AG04450 (cell line): ENCODE measurements at regions not wholly inside any gene's neighbourhood (a gene's known extent, or its start where the extent isn't known, plus 50 kb on each side); places are given as distances from the start of the nearest gene placed in this dataset.

Experiments used
- CTCF ChIA-PET: fragments of 300-600, 350-600 bp; formaldehyde crosslinking; extraction: SDS; loops from one replicate; lab custom pipeline; 2022; ENCODE audit warnings: antibody characterized with exemption, inconsistent platforms; lab: Charles Lee
- POLR2A ChIA-PET: fragments of 350-600 bp; formaldehyde crosslinking; extraction: SDS; loops from one replicate; lab custom pipeline; 2021; ENCODE audit warnings: antibody characterized with exemption, inconsistent platforms; lab: Yijun Ruan, JAX
- DNase-seq: peaks from one replicate; pipeline ENCODE4 v3.0.0-alpha.2; 2011; ENCODE audit warnings: low read depth, low spot score
- H3K27ac ChIP-seq: one replicate; pipeline ENCODE4 v1.5.1; 2012; ENCODE audit warnings: low read depth, low read length, control low read depth
- H3K27me3 ChIP-seq: one replicate; pipeline ENCODE4 v1.6.0; 2012; ENCODE audit warnings: low read length; ENCODE audit not compliant: control insufficient read depth, insufficient read depth
- H3K4me3 ChIP-seq: 2 replicates; pipeline ENCODE4 v1.5.1; 2011; ENCODE audit warnings: mild to moderate bottlenecking, low read depth, low read length, control low read depth
- H3K9me3 ChIP-seq: 2 replicates; pipeline ENCODE4 v1.5.1; 2012; ENCODE audit warnings: low read length; ENCODE audit not compliant: control insufficient read depth, insufficient read depth
- TF ChIP-seq, protein P1 (sequence below): IDR thresholded peaks from 2 replicates; pipeline ENCODE4 v1.5.1; 2011; ENCODE audit warnings: low read depth, low read length, control low read depth, inconsistent platforms

DNA sequence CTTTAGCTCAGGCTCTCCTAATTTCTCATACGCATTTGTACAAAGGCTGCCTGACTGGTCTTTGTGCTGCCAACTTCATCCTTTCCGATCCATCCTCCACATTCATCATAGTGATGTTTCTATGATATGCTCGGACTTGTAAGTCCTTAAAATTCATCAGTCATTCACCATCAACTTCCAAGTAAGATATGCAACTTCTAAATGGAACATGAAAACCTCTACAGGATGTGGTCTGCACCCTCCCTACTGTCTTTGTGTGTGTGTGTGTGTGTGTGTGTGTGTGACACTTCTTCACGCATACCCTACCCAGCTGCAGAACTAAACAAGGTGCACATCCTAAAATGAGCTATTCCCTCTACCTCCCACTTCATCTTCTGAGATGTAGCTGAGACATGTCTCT lies 397.9 kb upstream of the NR5A2 start:
- ChIA-PET POLR2A (no interaction called here), CTCF (interaction anchor here (0.5 kb wide), 1 partner anchor 1174 kb away, joined by 3 read pairs; no protein-coding TSS in a partner anchor)

DNA sequence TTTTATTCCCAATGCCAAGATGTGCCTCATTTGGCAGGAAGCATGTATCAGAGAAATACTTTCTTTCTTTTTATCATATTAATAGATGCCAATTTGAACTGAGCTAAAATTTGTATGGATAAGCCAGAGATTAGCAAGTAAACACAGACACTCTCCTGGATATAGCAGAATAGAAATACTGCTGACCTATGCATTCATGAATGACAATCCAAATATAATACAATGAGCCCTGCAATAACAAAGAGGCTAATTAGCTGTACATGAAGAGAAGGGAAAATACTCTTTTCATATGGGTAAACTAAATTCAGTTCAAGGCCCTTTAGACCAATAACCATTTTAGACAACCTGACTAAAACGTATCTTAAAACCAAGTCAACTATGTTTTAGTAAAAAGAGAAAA lies 388.1 kb upstream of the NR5A2 start:
- DNase-seq, result no peak
- CTCF ChIA-PET, result no interaction called here
- POLR2A ChIA-PET, result no interaction called here

More for the DNA sequence above, 397.9 kb upstream of the NR5A2 start:
- H3K9me3 ChIP-seq, result no peaks in the 10 kb centered on the region
- H3K27me3 ChIP-seq, result peaks cover 5% of the 10 kb centered on the region
- no peak overlapping the region for H3K27ac ChIP-seq
- TF ChIP-seq, protein P1, sequence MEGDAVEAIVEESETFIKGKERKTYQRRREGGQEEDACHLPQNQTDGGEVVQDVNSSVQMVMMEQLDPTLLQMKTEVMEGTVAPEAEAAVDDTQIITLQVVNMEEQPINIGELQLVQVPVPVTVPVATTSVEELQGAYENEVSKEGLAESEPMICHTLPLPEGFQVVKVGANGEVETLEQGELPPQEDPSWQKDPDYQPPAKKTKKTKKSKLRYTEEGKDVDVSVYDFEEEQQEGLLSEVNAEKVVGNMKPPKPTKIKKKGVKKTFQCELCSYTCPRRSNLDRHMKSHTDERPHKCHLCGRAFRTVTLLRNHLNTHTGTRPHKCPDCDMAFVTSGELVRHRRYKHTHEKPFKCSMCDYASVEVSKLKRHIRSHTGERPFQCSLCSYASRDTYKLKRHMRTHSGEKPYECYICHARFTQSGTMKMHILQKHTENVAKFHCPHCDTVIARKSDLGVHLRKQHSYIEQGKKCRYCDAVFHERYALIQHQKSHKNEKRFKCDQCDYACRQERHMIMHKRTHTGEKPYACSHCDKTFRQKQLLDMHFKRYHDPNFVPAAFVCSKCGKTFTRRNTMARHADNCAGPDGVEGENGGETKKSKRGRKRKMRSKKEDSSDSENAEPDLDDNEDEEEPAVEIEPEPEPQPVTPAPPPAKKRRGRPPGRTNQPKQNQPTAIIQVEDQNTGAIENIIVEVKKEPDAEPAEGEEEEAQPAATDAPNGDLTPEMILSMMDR, result no peak
- no peak overlapping the region for H3K4me3 ChIP-seq
- DNase-seq, result no peak

DNA sequence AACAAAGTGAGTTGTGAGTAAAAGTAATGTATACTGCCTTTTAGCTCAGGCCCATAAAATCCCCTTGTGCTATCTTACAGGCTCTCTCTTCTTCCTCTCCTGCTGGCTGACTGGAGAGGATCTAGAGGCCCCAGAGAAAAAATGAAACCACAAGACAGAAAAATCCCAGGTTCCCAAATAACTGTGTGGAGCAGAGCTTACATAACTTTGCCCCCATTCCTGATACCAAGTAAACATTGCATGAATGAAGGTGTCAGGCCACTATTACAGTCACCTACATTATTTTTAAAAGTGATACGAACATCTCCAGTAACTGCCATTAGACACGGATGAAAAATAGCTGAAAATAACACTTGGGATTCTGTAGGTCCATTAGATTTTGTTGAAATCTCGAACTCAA lies 386.0 kb upstream of the NR5A2 start:
- CTCF ChIA-PET, result no interaction called here
- Histone ChIP-seq H3K27me3 (no peaks in the 10 kb centered on the region), H3K4me3 (no peak overlapping the region), H3K27ac (no peak overlapping the region), H3K9me3 (no peaks in the 10 kb centered on the region)
- no peak for DNase-seq
- TF ChIP-seq, protein P1, result no peak
- POLR2A ChIA-PET, result no interaction called here

More for the DNA sequence above, 388.1 kb upstream of the NR5A2 start:
- Histone ChIP-seq H3K9me3 (no peaks in the 10 kb centered on the region), H3K27me3 (no peaks in the 10 kb centered on the region), H3K4me3 (no peak overlapping the region), H3K27ac (no peak overlapping the region)
- TF ChIP-seq, protein P1, result no peak

DNA sequence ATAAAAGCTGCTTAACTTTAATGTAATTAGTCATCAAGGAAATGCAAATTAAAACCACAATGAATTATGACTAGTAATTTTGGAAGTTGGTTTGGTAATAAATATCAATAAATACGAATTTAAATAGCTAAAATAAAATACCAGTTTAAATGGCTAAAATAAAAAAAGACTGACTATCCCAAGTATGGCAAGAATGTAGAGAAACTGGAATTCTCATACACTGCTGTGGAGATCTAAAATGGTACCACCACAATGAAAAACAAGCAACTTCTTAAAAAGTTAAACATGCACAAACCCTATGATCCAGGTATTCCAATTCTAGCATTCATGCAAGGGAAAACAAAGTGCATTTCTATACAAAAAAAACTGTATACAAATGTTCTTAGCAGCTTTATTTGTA lies 382.6 kb upstream of the NR5A2 start:
- H3K4me3 ChIP-seq, result no peak overlapping the region
- H3K27ac ChIP-seq, result no peak overlapping the region
- no peaks in the 10 kb centered on the region for H3K27me3 ChIP-seq
- ChIA-PET CTCF (no interaction called here), POLR2A (no interaction called here)
- H3K9me3 ChIP-seq, result no peaks in the 10 kb centered on the region
- DNase-seq, result no peak
- TF ChIP-seq, protein P1, result no peak

DNA sequence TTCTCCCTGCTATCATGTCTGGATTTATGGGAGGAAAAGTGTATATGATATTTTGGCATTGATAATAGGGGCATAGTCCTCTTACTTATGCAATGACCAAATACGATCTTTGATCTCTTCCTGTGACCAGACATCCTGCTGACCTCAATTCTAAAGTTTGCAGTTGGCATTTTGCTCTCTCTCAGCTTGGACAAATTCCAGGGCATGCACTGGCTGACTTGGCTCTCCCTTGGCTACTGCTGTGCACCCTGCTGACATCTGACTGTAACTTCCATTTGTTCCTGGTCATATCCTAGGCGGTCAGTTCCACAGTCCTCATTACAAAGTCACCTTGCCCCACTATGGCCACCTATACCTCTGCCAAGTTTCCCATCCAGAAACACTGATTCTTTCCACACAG lies 380.7 kb upstream of the NR5A2 start:
- H3K27me3 ChIP-seq, result no peaks in the 10 kb centered on the region
- ChIA-PET POLR2A (no interaction called here), CTCF (no interaction called here)
- H3K9me3 ChIP-seq, result no peaks in the 10 kb centered on the region
- no peak overlapping the region for H3K4me3 ChIP-seq
- no peak for DNase-seq
- TF ChIP-seq, protein P1, result no peak
- H3K27ac ChIP-seq, result no peak overlapping the region
